HCT116 (cell line): ENCODE measurements at regions not wholly inside any gene's neighbourhood (a gene's known extent, or its start where the extent isn't known, plus 50 kb on each side); places are given as distances from the start of the nearest gene placed in this dataset.

Experiments
- ATAC-seq: fragments of 200-7000 bp; cut with Tn5 transposase; 2 replicates; pipeline ENCODE4 v1.9.1; 2020; ENCODE audit warnings: mild to moderate bottlenecking, moderate library complexity
- BruUV-seq: library from RNA; stranded (reverse); fragments of 400-500 nt; replicated peaks from 2 replicates; lab custom pipeline; 2021; lab: Mats Ljungman, UMichigan
- CTCF ChIA-PET: fragments of 300-600 bp; sonication (Branson Sonifier 250); formaldehyde crosslinking; loops from one replicate; lab custom pipeline; 2021; ENCODE audit warnings: antibody characterized with exemption; lab: Charles Lee
- POLR2A ChIA-PET: fragments of 300-600, 350-600 bp; sonication (Branson Sonifier 250); formaldehyde crosslinking; loops from one replicate; lab custom pipeline; 2021; ENCODE audit warnings: antibody characterized with exemption; lab: Charles Lee
- RAD21 ChIA-PET, 2 experiments: fragments of 300-600 bp; sonication (Branson Sonifier 250); formaldehyde crosslinking; loops; one replicate each; lab custom pipeline; 2023; ENCODE audit warnings: low total read pairs in 2 of 2; ENCODE audit not compliant: uncharacterized antibody in 2 of 2, unreplicated experiment in 2 of 2, low non-redundant PET in 1 of 2; lab: Charles Lee
- DNase-seq: peaks from one replicate; pipeline ENCODE4 v3.0.0-alpha.2; 2010; ENCODE audit warnings: low read depth, low spot score
- H2AFZ ChIP-seq: fragments of 200-600 bp; shearing (Covaris generic), sonication (generic); 2 replicates; pipeline ENCODE4 v1.6.1; 2017; ENCODE audit warnings: low read depth, mixed run types, mixed read lengths, antibody characterized with exemption, low read length; ENCODE audit not compliant: poor library complexity, severe bottlenecking
- H3K27ac ChIP-seq: 2 replicates; pipeline ENCODE4 v1.5.1; 2012; ENCODE audit warnings: low read depth, low read length
- H3K27me3 ChIP-seq: fragments of 200-600 bp; sonication (generic); 2 replicates; pipeline ENCODE4 v1.6.1; 2016; ENCODE audit warnings: mixed run types, low read length, mixed read lengths; ENCODE audit not compliant: insufficient read depth
- H3K36me3 ChIP-seq, 2 experiments: fragments of 200-500 bp in 1 of 2; fragments of 200-600 bp in 1 of 2; sonication (Bioruptor generic) in 1 of 2; sonication (generic) in 1 of 2; 2 replicates each; pipeline versions ENCODE4 v1.5.1 to v1.6.1; 2014 to 2016; ENCODE audit warnings: low read length in 2 of 2, inconsistent platforms in 1 of 2, mixed read lengths in 1 of 2, mixed run types in 1 of 2; ENCODE audit not compliant: insufficient read depth in 2 of 2, control insufficient read depth in 1 of 2
- H3K4me1 ChIP-seq, 2 experiments: fragments of 200-600 bp in 1 of 2; sonication (generic) in 1 of 2; 2 replicates each; pipeline versions ENCODE4 v1.5.1 to v1.6.1; 2012 to 2017; ENCODE audit warnings: low read length in 2 of 2, inconsistent platforms in 1 of 2, mild to moderate bottlenecking in 1 of 2, mixed read lengths in 1 of 2, mixed run types in 1 of 2, moderate library complexity in 1 of 2; ENCODE audit not compliant: insufficient read depth in 2 of 2, control insufficient read depth in 1 of 2
- H3K4me2 ChIP-seq: fragments of 200-600 bp; sonication (generic); 2 replicates; pipeline ENCODE4 v1.6.1; 2017; ENCODE audit warnings: mixed run types, low read length, mixed read lengths
- H3K4me3 ChIP-seq, 2 experiments: fragments of 200-600 bp in 1 of 2; sonication (generic) in 1 of 2; replicated peaks in 1 of 2; 2 replicates each; pipeline ENCODE4 v1.5.1; 2011 to 2016; ENCODE audit warnings: low read length in 2 of 2, control low read depth in 1 of 2, low read depth in 1 of 2, mild to moderate bottlenecking in 1 of 2, mixed read lengths in 1 of 2, mixed run types in 1 of 2
- H3K79me2 ChIP-seq: fragments of 200-600 bp; sonication (generic); 2 replicates; pipeline ENCODE4 v1.6.1; 2017; ENCODE audit warnings: mild to moderate bottlenecking, mixed run types, low read length, moderate library complexity, mixed read lengths; ENCODE audit not compliant: insufficient read depth
- H3K9ac ChIP-seq: fragments of 200-600 bp; sonication (generic); 2 replicates; pipeline ENCODE4 v1.6.1; 2016; ENCODE audit warnings: low read length, mixed read lengths
- H3K9me2 ChIP-seq: fragments of 200-600 bp; sonication (generic), shearing (Covaris generic); 2 replicates; pipeline ENCODE4 v1.6.1; 2017; ENCODE audit warnings: mixed run types, mild to moderate bottlenecking, moderate library complexity; ENCODE audit not compliant: insufficient read depth
- H3K9me3 ChIP-seq, 2 experiments: fragments of 200-500 bp in 1 of 2; fragments of 200-600 bp in 1 of 2; sonication (Bioruptor generic) in 1 of 2; sonication (generic) in 1 of 2; 2 replicates each; pipeline ENCODE4 v1.6.1; 2014 to 2017; ENCODE audit warnings: low read length in 2 of 2, mixed read lengths in 2 of 2, inconsistent platforms in 1 of 2, low read depth in 1 of 2, mild to moderate bottlenecking in 1 of 2, mixed run types in 1 of 2, moderate library complexity in 1 of 2; ENCODE audit not compliant: control insufficient read depth in 1 of 2, insufficient read depth in 1 of 2
- H4K20me1 ChIP-seq: fragments of 200-600 bp; sonication (generic), shearing (Covaris generic); 2 replicates; pipeline ENCODE4 v1.6.1; 2017; ENCODE audit warnings: mixed run types, mild to moderate bottlenecking, moderate library complexity; ENCODE audit not compliant: insufficient read depth
- CBX3 ChIP-seq: IDR thresholded peaks from 2 replicates; pipeline ENCODE4 v1.6.1; 2012; ENCODE audit warnings: low read depth
- EGR1 ChIP-seq: IDR thresholded peaks from 2 replicates; pipeline ENCODE4 v1.6.1; 2012; ENCODE audit warnings: low read depth
- ELF1 ChIP-seq: IDR thresholded peaks from 2 replicates; pipeline ENCODE4 v1.6.1; 2012; ENCODE audit warnings: low read depth, borderline replicate concordance
- EZH2 ChIP-seq: fragments of 200-600 bp; sonication (generic); IDR thresholded peaks from 2 replicates; pipeline ENCODE4 v1.6.1; 2017; ENCODE audit warnings: antibody characterized with exemption, mixed run types
- EZH2phosphoT487 ChIP-seq: fragments of 200-600 bp; IDR thresholded peaks from 2 replicates; pipeline ENCODE4 v1.6.1; 2018; ENCODE audit warnings: antibody characterized with exemption, borderline replicate concordance
- FOSL1 ChIP-seq: IDR thresholded peaks from 2 replicates; pipeline ENCODE4 v1.6.1; 2012; ENCODE audit warnings: low read depth
- POLR2A ChIP-seq: IDR thresholded peaks from 2 replicates; pipeline ENCODE4 v1.7.0; 2011; ENCODE audit warnings: borderline replicate concordance; ENCODE audit not compliant: insufficient read depth, insufficient read length; ENCODE audit errors: extremely low read depth
- POLR2AphosphoS5 ChIP-seq: IDR thresholded peaks from 2 replicates; pipeline ENCODE4 v1.6.1; 2011; ENCODE audit warnings: mild to moderate bottlenecking, low read depth, low read length, moderate library complexity
- SP1 ChIP-seq: IDR thresholded peaks from 2 replicates; pipeline ENCODE4 v1.6.1; 2012; ENCODE audit warnings: low read depth
- SRF ChIP-seq: IDR thresholded peaks from 2 replicates; pipeline ENCODE4 v1.6.1; 2012; ENCODE audit warnings: low read depth
- intact Hi-C: fragments of 100-400 bp; cut with micrococcal nuclease; formaldehyde crosslinking; loops from 2 replicates; pipeline ENCODE4 v1.10.0; 2022
- TF ChIP-seq, protein P1 (sequence below): IDR thresholded peaks from 2 replicates; pipeline ENCODE4 v1.6.1; 2012
- TF ChIP-seq, protein P2 (sequence below): IDR thresholded peaks from 2 replicates; pipeline ENCODE4 v1.6.1; 2012; ENCODE audit warnings: low read depth
- TF ChIP-seq, protein P3 (sequence below): IDR thresholded peaks from 2 replicates; pipeline ENCODE4 v1.6.1; 2011; ENCODE audit warnings: mild to moderate bottlenecking, low read length, moderate library complexity; ENCODE audit not compliant: insufficient replicate concordance; ENCODE audit errors: extremely low read depth

DNA sequence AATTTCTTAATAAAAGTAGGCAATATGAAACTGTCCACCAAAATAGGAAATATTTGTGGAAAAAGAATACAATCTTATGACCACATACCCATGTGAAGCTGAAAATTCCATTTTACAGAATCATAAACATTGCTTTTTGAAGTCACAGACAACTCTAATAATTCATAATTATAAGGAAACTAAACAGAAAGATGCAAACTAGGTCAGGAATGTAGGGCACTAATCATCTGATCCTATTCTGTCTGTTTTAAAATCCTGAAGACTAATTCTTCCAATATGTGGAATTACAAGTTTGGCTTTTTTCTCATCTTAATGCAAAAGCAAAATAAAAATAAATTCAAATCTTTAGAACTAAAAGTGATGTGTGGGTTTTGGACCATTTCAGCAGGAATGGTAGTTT is 528.6 kb downstream of the LTN1 start:
- intact Hi-C loops = no loop called here
- H4K20me1 ChIP-seq = no peaks in the 10 kb centered on the region
- TF ChIP-seq POLR2A = no peak
- TF ChIP-seq CBX3 = no peak
- TF ChIP-seq POLR2AphosphoS5 = no peak
- TF ChIP-seq EZH2 = no peak
- TF ChIP-seq, protein P1, sequence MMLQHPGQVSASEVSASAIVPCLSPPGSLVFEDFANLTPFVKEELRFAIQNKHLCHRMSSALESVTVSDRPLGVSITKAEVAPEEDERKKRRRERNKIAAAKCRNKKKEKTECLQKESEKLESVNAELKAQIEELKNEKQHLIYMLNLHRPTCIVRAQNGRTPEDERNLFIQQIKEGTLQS = no peak
- TF ChIP-seq ELF1 = no peak
- no peak for TF ChIP-seq SRF
- TF ChIP-seq EZH2phosphoT487 = no peak
- TF ChIP-seq, protein P2, sequence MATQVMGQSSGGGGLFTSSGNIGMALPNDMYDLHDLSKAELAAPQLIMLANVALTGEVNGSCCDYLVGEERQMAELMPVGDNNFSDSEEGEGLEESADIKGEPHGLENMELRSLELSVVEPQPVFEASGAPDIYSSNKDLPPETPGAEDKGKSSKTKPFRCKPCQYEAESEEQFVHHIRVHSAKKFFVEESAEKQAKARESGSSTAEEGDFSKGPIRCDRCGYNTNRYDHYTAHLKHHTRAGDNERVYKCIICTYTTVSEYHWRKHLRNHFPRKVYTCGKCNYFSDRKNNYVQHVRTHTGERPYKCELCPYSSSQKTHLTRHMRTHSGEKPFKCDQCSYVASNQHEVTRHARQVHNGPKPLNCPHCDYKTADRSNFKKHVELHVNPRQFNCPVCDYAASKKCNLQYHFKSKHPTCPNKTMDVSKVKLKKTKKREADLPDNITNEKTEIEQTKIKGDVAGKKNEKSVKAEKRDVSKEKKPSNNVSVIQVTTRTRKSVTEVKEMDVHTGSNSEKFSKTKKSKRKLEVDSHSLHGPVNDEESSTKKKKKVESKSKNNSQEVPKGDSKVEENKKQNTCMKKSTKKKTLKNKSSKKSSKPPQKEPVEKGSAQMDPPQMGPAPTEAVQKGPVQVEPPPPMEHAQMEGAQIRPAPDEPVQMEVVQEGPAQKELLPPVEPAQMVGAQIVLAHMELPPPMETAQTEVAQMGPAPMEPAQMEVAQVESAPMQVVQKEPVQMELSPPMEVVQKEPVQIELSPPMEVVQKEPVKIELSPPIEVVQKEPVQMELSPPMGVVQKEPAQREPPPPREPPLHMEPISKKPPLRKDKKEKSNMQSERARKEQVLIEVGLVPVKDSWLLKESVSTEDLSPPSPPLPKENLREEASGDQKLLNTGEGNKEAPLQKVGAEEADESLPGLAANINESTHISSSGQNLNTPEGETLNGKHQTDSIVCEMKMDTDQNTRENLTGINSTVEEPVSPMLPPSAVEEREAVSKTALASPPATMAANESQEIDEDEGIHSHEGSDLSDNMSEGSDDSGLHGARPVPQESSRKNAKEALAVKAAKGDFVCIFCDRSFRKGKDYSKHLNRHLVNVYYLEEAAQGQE = no peak
- no peak for TF ChIP-seq EGR1
- TF ChIP-seq, protein P3, sequence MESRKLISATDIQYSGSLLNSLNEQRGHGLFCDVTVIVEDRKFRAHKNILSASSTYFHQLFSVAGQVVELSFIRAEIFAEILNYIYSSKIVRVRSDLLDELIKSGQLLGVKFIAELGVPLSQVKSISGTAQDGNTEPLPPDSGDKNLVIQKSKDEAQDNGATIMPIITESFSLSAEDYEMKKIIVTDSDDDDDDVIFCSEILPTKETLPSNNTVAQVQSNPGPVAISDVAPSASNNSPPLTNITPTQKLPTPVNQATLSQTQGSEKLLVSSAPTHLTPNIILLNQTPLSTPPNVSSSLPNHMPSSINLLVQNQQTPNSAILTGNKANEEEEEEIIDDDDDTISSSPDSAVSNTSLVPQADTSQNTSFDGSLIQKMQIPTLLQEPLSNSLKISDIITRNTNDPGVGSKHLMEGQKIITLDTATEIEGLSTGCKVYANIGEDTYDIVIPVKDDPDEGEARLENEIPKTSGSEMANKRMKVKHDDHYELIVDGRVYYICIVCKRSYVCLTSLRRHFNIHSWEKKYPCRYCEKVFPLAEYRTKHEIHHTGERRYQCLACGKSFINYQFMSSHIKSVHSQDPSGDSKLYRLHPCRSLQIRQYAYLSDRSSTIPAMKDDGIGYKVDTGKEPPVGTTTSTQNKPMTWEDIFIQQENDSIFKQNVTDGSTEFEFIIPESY = no peak
- no peak for TF ChIP-seq FOSL1
- no peak for TF ChIP-seq SP1
- TF ChIP-seq, all 23 proteins: peak for 0
- Histone ChIP-seq H3K36me3 (no peaks in the 10 kb centered on the region), H3K9me2 (no peaks in the 10 kb centered on the region), H3K79me2 (no peaks in the 10 kb centered on the region), H3K4me1 (no peaks in the 10 kb centered on the region), H3K9me3 (peaks cover 5 to 47% of the 10 kb centered on the region in 2 experiments; a peak in 2 of 4 replicates), H2AFZ (no peak overlapping the region), H3K27ac (no peak overlapping the region), H3K4me3 (no peak overlapping the region), H3K27me3 (no peaks in the 10 kb centered on the region), H3K9ac (no peak overlapping the region), H3K4me2 (no peak overlapping the region)
- RAD21 ChIA-PET = no interaction called here
- no peak for ATAC-seq
- BruUV-seq = no TSS peak
- POLR2A ChIA-PET = no interaction called here
- CTCF ChIA-PET = no interaction called here
- DNase-seq = no peak
